Ectodermal cell (in vitro differentiated cells): ENCODE measurements at regions not wholly inside any gene's neighbourhood (a gene's known extent, or its start where the extent isn't known, plus 50 kb on each side); places are given as distances from the start of the nearest gene placed in this dataset.

Experiments used
- H3K27ac ChIP-seq: 2 replicates; pipeline ENCODE4 v1.7.0; 2013; ENCODE audit warnings: mild to moderate bottlenecking, low read depth, low read length; ENCODE audit not compliant: insufficient read depth, poor library complexity, severe bottlenecking
- H3K27me3 ChIP-seq: 2 replicates; pipeline ENCODE4 v1.7.0; 2013; ENCODE audit warnings: mild to moderate bottlenecking, low read length; ENCODE audit not compliant: insufficient read depth, control insufficient read depth, poor library complexity, severe bottlenecking
- H3K36me3 ChIP-seq: one replicate; pipeline ENCODE4 v1.7.0; 2013; ENCODE audit warnings: low read length; ENCODE audit not compliant: control insufficient read depth, insufficient read depth
- H3K4me1 ChIP-seq: one replicate; pipeline ENCODE4 v1.7.0; 2013; ENCODE audit warnings: low read length; ENCODE audit not compliant: control insufficient read depth, insufficient read depth
- H3K4me3 ChIP-seq: 2 replicates; pipeline ENCODE4 v1.7.0; 2013; ENCODE audit warnings: low read depth, low read length, control low read depth; ENCODE audit not compliant: insufficient read depth
- H3K9me3 ChIP-seq: 2 replicates; pipeline ENCODE4 v1.7.0; 2013; ENCODE audit warnings: mild to moderate bottlenecking, low read length, moderate library complexity; ENCODE audit not compliant: control insufficient read depth
- WGBS, 2 experiments: methylation state at CpG; one replicate each; pipeline ENCODE4 v1.1.7; 2013; ENCODE audit warnings: missing lambda C conversion rate in 2 of 2; 5-methylcytosine and 5-hydroxymethylcytosine counted together

DNA sequence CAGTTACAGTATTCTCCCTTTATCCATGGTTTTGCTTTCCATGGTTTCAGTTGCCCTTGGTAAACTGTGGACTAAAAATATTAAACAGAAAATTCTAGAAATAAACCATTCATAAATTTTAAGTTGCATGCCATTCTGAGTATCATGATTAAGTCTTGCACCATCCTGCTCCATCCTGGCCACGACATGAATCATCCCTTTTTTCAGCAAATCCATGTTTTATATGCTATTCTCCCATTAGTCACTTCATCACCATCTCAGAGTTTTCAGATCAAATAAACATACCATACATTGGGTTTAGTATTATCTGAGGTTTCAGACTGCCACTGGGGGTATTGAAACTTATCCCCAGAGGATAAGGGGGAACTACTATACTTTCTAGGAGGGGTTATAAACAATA lies 234.4 kb upstream of the ATP10B start:
- H3K27me3 ChIP-seq, result no peaks in the 10 kb centered on the region
- 83 to 90% methylated on average over 1 of the region's 1 CpG for WGBS, 2 experiments

DNA sequence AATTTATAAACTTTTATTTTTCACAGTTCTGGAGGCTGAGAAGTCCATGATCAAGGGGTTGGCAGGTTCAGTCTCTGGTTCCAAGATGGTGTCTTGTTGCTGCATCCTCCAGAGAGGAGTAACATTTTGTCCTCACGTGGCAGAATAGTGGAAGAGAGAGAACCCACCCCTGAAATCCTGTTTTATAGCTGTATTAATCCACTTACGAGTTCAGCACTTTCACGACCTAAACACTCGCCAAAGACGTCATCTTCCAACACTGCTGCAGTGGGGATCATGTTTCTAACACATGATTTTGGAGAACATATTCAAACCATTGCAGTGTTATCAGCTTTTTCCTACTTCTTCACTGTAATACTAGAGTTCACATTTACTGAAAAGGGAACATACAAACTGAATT lies 233.0 kb upstream of the ATP10B start:
- H3K27me3 ChIP-seq, result no peaks in the 10 kb centered on the region
- no peak overlapping the region for H3K4me3 ChIP-seq
- H3K4me1 ChIP-seq, result no peaks in the 10 kb centered on the region
- no peaks in the 10 kb centered on the region for H3K36me3 ChIP-seq
- WGBS, 2 experiments, result 85 to 90% methylated on average over 5 of the region's 5 CpGs
- H3K9me3 ChIP-seq, result no peaks in the 10 kb centered on the region
- no peak overlapping the region for H3K27ac ChIP-seq

More for the DNA sequence above, 234.4 kb upstream of the ATP10B start:
- no peaks in the 10 kb centered on the region for H3K4me1 ChIP-seq
- H3K9me3 ChIP-seq, result no peaks in the 10 kb centered on the region
- H3K36me3 ChIP-seq, result no peaks in the 10 kb centered on the region
- no peak overlapping the region for H3K4me3 ChIP-seq
- H3K27ac ChIP-seq, result no peak overlapping the region

DNA sequence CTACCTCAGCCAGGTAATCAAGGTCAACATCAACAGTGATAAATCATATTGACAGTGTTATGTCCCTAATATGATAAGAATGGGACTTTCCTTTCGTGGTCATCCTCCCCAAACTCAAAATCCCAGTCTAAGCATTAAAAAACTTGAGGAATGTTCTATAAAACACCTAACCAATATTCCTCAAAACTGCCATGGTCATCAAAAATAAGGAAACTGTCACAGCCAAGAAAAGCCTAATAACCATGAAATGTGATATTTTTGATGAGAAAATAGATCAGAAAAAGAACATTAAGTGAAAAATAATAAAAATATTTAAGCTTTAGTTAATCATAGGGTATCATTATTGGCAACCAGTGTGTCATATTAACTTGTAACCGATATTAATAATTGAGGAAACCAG lies 232.1 kb upstream of the ATP10B start:
- H3K36me3 ChIP-seq, result no peaks in the 10 kb centered on the region
- no peaks in the 10 kb centered on the region for H3K4me1 ChIP-seq
- no peak overlapping the region for H3K27ac ChIP-seq
- no peaks in the 10 kb centered on the region for H3K27me3 ChIP-seq
- 82% methylated on average over 2 of the region's 2 CpGs; no CpG with 5 or more reads in 1 of the 2 experiments for WGBS, 2 experiments
- H3K4me3 ChIP-seq, result no peak overlapping the region
- no peaks in the 10 kb centered on the region for H3K9me3 ChIP-seq

DNA sequence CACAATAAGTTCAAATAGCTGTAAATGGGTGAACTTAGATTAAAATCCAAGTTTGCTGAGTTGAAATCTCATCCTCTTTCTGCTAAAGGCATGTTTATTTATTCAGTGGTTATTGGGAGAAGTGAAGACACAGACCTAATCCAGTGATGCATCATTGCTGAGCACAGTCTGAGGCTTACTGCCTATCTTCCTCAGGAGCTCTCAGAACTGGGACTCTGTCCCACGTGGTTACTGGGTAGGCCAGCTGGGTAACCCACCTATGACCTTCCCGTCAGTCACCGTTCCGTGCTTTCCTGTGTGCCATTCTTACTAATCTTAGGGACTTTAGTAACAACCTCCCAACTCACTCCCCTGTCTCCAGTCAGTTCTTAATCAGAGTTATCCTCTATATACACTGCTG lies 226.8 kb upstream of the ATP10B start:
- no peaks in the 10 kb centered on the region for H3K36me3 ChIP-seq
- no peaks in the 10 kb centered on the region for H3K27me3 ChIP-seq
- H3K27ac ChIP-seq, result no peak overlapping the region
- no peaks in the 10 kb centered on the region for H3K9me3 ChIP-seq
- WGBS, 2 experiments, result 64 to 68% methylated on average over 4 of the region's 4 CpGs
- H3K4me1 ChIP-seq, result no peaks in the 10 kb centered on the region
- no peak overlapping the region for H3K4me3 ChIP-seq

DNA sequence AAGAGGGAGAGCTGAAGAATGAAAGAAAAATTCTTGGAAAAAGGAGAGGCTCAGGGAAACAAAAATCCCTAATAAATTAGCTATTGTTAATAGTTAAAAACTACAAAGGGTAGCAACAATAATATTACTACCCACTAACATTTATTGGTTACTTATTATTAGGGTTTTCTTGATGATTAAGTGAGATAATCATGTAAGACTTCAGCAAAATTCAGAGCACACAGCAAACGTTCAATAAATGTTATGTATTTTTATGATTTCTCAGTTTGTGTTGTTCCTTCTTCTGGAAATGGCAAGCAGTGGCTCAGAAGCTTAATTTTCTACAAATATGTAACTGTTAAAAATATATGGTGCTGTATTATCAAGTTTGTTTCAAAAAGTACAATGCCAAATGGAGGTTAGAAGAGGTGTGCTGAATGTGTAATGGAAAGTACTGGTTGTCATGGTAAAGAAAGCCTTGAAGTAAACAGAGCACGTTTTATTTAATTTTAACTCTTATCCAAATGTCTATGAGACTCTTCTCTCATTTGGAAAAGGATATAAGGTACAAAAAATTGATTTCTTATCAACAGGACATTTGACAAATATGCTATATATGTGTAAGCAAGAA lies 226.0 kb upstream of the ATP10B start:
- 60 to 90% methylated on average over 1 of the region's 2 CpGs for WGBS, 2 experiments
- Histone ChIP-seq H3K27ac (no peak overlapping the region), H3K36me3 (no peaks in the 10 kb centered on the region)

DNA sequence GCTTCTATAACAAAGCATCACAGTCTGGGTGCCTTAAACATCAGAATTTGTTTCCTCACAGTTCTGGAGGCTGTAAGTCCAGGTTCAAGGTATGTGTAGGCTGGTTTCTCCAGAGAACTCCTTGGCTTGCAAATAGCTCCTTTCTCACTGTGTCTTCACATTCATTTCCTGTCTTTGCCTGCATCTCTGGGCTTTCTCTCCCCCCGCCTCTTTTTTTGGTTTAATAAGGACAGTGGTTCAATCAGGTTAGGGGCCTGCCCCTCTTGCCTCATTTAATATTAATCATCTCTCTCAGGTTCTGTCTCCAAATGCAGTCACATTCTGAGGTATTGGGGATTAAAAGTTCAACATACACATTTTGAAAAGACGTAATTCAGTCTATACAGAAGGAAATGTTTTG lies 225.5 kb upstream of the ATP10B start:
- no peaks in the 10 kb centered on the region for H3K4me1 ChIP-seq
- WGBS, 2 experiments, result 93 to 98% methylated on average over 2 of the region's 2 CpGs
- no peak overlapping the region for H3K4me3 ChIP-seq

More for the DNA sequence above, 226.0 kb upstream of the ATP10B start:
- Histone ChIP-seq H3K9me3 (no peaks in the 10 kb centered on the region), H3K4me3 (no peak overlapping the region), H3K4me1 (no peaks in the 10 kb centered on the region), H3K27me3 (no peaks in the 10 kb centered on the region)

DNA sequence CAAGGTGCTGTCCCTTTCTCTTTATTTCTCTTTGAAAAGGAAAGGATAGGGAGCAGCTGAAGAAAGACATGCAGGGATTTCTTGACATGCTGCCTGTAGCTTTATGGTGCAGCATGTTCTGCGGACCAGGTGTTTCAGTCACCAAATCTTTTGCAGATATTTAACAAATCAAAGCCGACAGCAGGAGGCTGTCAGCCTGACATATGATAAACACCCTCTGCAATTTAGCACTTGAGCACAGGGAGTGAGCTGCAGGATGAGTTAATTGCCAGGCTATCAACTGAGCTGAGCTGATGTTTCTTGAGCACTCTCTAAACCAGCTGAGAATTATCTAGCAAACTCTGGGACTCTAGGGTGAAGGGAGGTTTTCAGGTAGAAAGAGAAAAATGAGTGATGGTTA lies 212.8 kb upstream of the ATP10B start:
- H3K27ac ChIP-seq, result no peak overlapping the region
- H3K9me3 ChIP-seq, result no peaks in the 10 kb centered on the region
- H3K4me1 ChIP-seq, result no peaks in the 10 kb centered on the region
- 66 to 72% methylated on average over 2 of the region's 2 CpGs for WGBS, 2 experiments
- H3K27me3 ChIP-seq, result no peaks in the 10 kb centered on the region
- no peak overlapping the region for H3K4me3 ChIP-seq
- H3K36me3 ChIP-seq, result no peaks in the 10 kb centered on the region

More for the DNA sequence above, 225.5 kb upstream of the ATP10B start:
- Histone ChIP-seq H3K27me3 (no peaks in the 10 kb centered on the region), H3K27ac (no peak overlapping the region), H3K9me3 (no peaks in the 10 kb centered on the region), H3K36me3 (no peaks in the 10 kb centered on the region)

DNA sequence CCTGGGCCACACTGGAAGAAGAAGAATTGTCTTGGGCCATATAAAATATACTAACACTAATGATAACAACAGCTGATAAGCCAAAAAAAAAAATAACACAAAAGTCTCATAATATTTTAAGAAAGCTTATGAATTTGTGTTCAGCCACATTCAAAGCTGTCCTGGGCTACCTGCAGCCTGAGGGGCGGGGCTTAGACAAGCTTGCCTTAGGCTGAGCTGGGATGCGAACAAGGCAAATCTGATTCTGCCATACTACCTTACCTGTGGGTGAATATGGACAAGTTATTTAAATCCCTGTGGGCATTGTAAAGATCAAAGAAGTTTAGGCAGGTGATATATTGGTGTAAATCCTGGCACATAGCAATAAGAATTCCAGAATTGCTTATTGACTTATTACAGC lies 212.3 kb upstream of the ATP10B start:
- H3K4me1 ChIP-seq, result no peaks in the 10 kb centered on the region
- no peaks in the 10 kb centered on the region for H3K36me3 ChIP-seq
- 92 to 93% methylated on average over 2 of the region's 2 CpGs for WGBS, 2 experiments
- no peaks in the 10 kb centered on the region for H3K27me3 ChIP-seq
- no peaks in the 10 kb centered on the region for H3K9me3 ChIP-seq
- H3K4me3 ChIP-seq, result no peak overlapping the region
- H3K27ac ChIP-seq, result no peak overlapping the region

DNA sequence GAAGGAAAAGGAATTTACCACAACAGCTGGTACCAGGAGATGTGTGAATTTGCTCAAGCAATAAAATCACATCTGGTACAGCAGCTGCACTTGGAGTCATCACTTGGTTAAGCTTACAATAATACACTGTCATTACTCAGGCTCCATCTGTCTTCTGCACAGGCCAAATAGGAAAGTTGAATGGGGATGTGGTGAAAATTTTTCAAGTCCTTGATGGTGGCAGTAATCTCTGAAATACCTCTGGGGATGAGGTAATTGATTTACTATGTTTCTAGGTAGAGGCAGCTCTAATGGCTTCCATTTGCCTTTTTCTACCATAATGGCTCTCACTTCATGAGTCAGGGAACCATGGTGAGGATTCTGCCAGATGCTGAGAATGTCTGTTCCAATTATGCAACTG lies 206.8 kb upstream of the ATP10B start:
- no peaks in the 10 kb centered on the region for H3K9me3 ChIP-seq
- no peaks in the 10 kb centered on the region for H3K27me3 ChIP-seq
- H3K36me3 ChIP-seq, result no peaks in the 10 kb centered on the region
- no peak overlapping the region for H3K4me3 ChIP-seq
- no peaks in the 10 kb centered on the region for H3K4me1 ChIP-seq
- H3K27ac ChIP-seq, result no peak overlapping the region

DNA sequence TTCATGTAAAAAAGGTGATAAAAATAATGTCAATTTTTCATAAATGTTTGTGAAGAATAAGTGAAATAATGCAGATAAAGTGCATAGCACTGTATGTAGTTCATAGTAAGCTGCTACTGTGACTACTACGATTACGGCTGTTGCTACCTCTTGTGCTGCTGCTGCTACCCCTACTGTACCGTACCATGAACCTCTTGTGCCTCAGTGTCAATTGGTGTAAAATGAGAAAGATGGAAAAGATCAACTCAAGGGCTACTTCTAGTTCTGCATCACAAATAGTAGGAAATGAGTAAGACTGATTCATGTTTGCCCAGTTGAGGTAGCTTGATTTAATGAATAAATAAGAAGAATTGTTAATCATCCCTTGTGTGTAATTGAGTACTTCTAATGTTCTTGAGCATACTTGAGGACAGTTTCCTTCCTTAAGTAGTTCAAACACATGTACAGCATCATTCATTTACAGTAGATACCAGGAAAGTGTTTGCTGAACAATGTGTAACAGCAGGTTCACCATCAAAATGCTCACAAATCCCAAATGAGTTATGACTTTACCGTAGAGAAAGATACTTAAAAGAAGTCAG lies 200.0 kb upstream of the ATP10B start:
- 92 to 93% methylated on average over 4 of the region's 4 CpGs for WGBS, 2 experiments
- H3K27ac ChIP-seq, result no peak overlapping the region
- no peaks in the 10 kb centered on the region for H3K4me1 ChIP-seq
- no peaks in the 10 kb centered on the region for H3K9me3 ChIP-seq
- no peak overlapping the region for H3K4me3 ChIP-seq
- H3K36me3 ChIP-seq, result no peaks in the 10 kb centered on the region
- H3K27me3 ChIP-seq, result no peaks in the 10 kb centered on the region
